GM23248 (cell line): ENCODE measurements at regions not wholly inside any gene's neighbourhood (a gene's known extent, or its start where the extent isn't known, plus 50 kb on each side); places are given as distances from the start of the nearest gene placed in this dataset.

Experiments used
- EZH2 ChIP-seq: fragments of 200-600 bp; sonication (generic); IDR thresholded peaks from 2 replicates; pipeline ENCODE4 v1.6.1; 2018; ENCODE audit warnings: antibody characterized with exemption, mild to moderate bottlenecking; ENCODE audit not compliant: insufficient read depth, poor library complexity, severe bottlenecking
- EZH2phosphoT487 ChIP-seq: fragments of 200-600 bp; sonication (generic); IDR thresholded peaks from 2 replicates; pipeline ENCODE4 v1.6.1; 2018; ENCODE audit warnings: antibody characterized with exemption, moderate library complexity, mild to moderate bottlenecking, low read depth; ENCODE audit not compliant: insufficient read depth

GRCh38 chr9:7366121-7366520, 433.5 kb downstream of the DMAC1 start:
- TF ChIP-seq EZH2, result no peak
- no peak for TF ChIP-seq EZH2phosphoT487
